Astrocyte (in vitro differentiated cells and primary cell): ENCODE measurements at regions not wholly inside any gene's neighbourhood (a gene's known extent, or its start where the extent isn't known, plus 50 kb on each side); places are given as distances from the start of the nearest gene placed in this dataset.

Experiments used
- DNase-seq: peaks from one replicate; pipeline ENCODE4 v3.0.0-alpha.2; 2010; ENCODE audit warnings: low read depth
- FAIRE-seq: peaks from 2 replicates; lab custom pipeline; 2011; peaks lifted over from hg19 to GRCh38; lab: Jason Lieb, UNC
- H2AFZ ChIP-seq: 2 replicates; pipeline ENCODE4 v1.6.0; 2012; ENCODE audit warnings: low read depth, low read length, inconsistent platforms
- H3K27ac ChIP-seq: 2 replicates; pipeline ENCODE4 v1.5.1; 2011; ENCODE audit warnings: low read depth, low read length, inconsistent platforms
- H3K27me3 ChIP-seq: 2 replicates; pipeline ENCODE4 v1.6.0; 2011; ENCODE audit warnings: low read length, inconsistent platforms; ENCODE audit not compliant: insufficient read depth
- H3K36me3 ChIP-seq: 2 replicates; pipeline ENCODE4 v1.5.1; 2011; ENCODE audit warnings: low read length, inconsistent platforms; ENCODE audit not compliant: insufficient read depth
- H3K4me1 ChIP-seq: 2 replicates; pipeline ENCODE4 v1.5.1; 2011; ENCODE audit warnings: low read length, inconsistent platforms; ENCODE audit not compliant: insufficient read depth
- H3K4me2 ChIP-seq: 2 replicates; pipeline ENCODE4 v1.6.0; 2012; ENCODE audit warnings: low read length, inconsistent platforms
- H3K4me3 ChIP-seq: 2 replicates; pipeline ENCODE4 v1.5.1; 2011; ENCODE audit warnings: low read depth, mild to moderate bottlenecking, low read length, inconsistent platforms; ENCODE audit not compliant: insufficient read depth
- H3K79me2 ChIP-seq: 2 replicates; pipeline ENCODE4 v1.6.0; 2012; ENCODE audit warnings: mild to moderate bottlenecking, low read length, inconsistent platforms; ENCODE audit not compliant: insufficient read depth
- H3K9ac ChIP-seq: 2 replicates; pipeline ENCODE4 v1.6.0; 2012; ENCODE audit warnings: mild to moderate bottlenecking, low read length, inconsistent platforms
- H3K9me3 ChIP-seq: 2 replicates; pipeline ENCODE4 v1.5.1; 2012; ENCODE audit warnings: low read depth, mild to moderate bottlenecking, low read length, inconsistent platforms; ENCODE audit not compliant: insufficient read depth
- H4K20me1 ChIP-seq: 2 replicates; pipeline ENCODE4 v1.6.0; 2012; ENCODE audit warnings: low read length, inconsistent platforms; ENCODE audit not compliant: insufficient read depth
- H3K27ac Mint-ChIP-seq: one replicate; pipeline ENCODE4 v1.8.0; 2021; ENCODE audit warnings: mild to moderate bottlenecking, mixed read lengths; ENCODE audit not compliant: unreplicated experiment
- H3K27me3 Mint-ChIP-seq: one replicate; pipeline ENCODE4 v1.8.0; 2021; ENCODE audit warnings: low read depth, mixed read lengths; ENCODE audit not compliant: unreplicated experiment
- H3K36me3 Mint-ChIP-seq: one replicate; pipeline ENCODE4 v1.8.0; 2021; ENCODE audit warnings: low read depth, mixed read lengths; ENCODE audit not compliant: unreplicated experiment
- H3K4me1 Mint-ChIP-seq: one replicate; pipeline ENCODE4 v1.8.0; 2021; ENCODE audit warnings: low read depth, mixed read lengths; ENCODE audit not compliant: unreplicated experiment
- H3K4me3 Mint-ChIP-seq: one replicate; pipeline ENCODE4 v1.8.0; 2021; ENCODE audit warnings: mild to moderate bottlenecking, moderate library complexity, mixed read lengths; ENCODE audit not compliant: unreplicated experiment
- H3K9me3 Mint-ChIP-seq: one replicate; pipeline ENCODE4 v1.8.0; 2021; ENCODE audit warnings: mild to moderate bottlenecking, mixed read lengths; ENCODE audit not compliant: unreplicated experiment
- EZH2 ChIP-seq: IDR thresholded peaks from 2 replicates; pipeline ENCODE4 v1.6.1; 2012; ENCODE audit warnings: mild to moderate bottlenecking, low read length, inconsistent platforms; ENCODE audit not compliant: insufficient read depth
- TF ChIP-seq, protein P1 (sequence below): IDR thresholded peaks from 2 replicates; pipeline ENCODE4 v1.5.1; 2011; ENCODE audit warnings: low read depth, mild to moderate bottlenecking, inconsistent platforms, low read length, moderate library complexity; ENCODE audit not compliant: insufficient read depth

DNA sequence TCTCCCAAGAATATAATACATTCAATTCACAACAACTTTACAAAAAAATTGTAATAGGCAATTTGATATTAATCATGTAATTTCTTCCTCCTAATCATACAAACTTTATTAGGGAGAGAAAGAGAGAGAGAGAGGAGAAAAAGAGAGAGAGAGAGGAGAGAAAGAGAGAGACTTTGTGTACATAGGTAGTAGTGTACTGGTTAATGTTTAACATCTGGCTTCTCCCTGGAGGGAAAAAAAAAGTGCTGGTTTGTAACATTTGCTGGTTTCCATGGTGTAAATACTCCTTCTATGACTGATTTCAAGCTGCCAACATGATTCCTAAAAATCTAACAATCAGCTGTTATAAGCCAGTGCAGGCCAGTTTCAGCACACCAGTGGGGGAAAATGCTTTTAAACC lies 98.0 kb upstream of the ARHGEF26 start:
- H3K9me3 ChIP-seq = no peaks in the 10 kb centered on the region
- DNase-seq (no peak), FAIRE-seq (no peak)
- no peaks in the 10 kb centered on the region for H3K27me3 Mint-ChIP-seq
- H3K36me3 Mint-ChIP-seq = no peaks in the 10 kb centered on the region
- H3K79me2 ChIP-seq = no peaks in the 10 kb centered on the region
- no peak overlapping the region for H3K4me2 ChIP-seq
- peaks cover 6% of the 10 kb centered on the region for H3K4me1 Mint-ChIP-seq
- H3K4me3 Mint-ChIP-seq = no peak overlapping the region
- no peaks in the 10 kb centered on the region for H3K27me3 ChIP-seq
- H3K9me3 Mint-ChIP-seq = no peaks in the 10 kb centered on the region
- H3K27ac ChIP-seq = no peak overlapping the region
- H3K4me1 ChIP-seq = no peaks in the 10 kb centered on the region
- no peaks in the 10 kb centered on the region for H3K36me3 ChIP-seq
- H3K9ac ChIP-seq = no peak overlapping the region
- no peaks in the 10 kb centered on the region for H4K20me1 ChIP-seq
- no peak overlapping the region for H3K27ac Mint-ChIP-seq
- TF ChIP-seq, protein P1, sequence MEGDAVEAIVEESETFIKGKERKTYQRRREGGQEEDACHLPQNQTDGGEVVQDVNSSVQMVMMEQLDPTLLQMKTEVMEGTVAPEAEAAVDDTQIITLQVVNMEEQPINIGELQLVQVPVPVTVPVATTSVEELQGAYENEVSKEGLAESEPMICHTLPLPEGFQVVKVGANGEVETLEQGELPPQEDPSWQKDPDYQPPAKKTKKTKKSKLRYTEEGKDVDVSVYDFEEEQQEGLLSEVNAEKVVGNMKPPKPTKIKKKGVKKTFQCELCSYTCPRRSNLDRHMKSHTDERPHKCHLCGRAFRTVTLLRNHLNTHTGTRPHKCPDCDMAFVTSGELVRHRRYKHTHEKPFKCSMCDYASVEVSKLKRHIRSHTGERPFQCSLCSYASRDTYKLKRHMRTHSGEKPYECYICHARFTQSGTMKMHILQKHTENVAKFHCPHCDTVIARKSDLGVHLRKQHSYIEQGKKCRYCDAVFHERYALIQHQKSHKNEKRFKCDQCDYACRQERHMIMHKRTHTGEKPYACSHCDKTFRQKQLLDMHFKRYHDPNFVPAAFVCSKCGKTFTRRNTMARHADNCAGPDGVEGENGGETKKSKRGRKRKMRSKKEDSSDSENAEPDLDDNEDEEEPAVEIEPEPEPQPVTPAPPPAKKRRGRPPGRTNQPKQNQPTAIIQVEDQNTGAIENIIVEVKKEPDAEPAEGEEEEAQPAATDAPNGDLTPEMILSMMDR = no peak
- TF ChIP-seq EZH2 = no peak
- H2AFZ ChIP-seq = no peak overlapping the region
- H3K4me3 ChIP-seq = no peak overlapping the region

- no peak overlapping the region for H2AFZ ChIP-seq
- Mint-ChIP-seq H3K9me3 (no peaks in the 10 kb centered on the region), H3K36me3 (no peaks in the 10 kb centered on the region), H3K27ac (no peak overlapping the region), H3K4me3 (no peak overlapping the region), H3K27me3 (no peaks in the 10 kb centered on the region), H3K4me1 (peaks cover 6% of the 10 kb centered on the region)
- no peak overlapping the region for H3K27ac ChIP-seq
- H3K9ac ChIP-seq = no peak overlapping the region
- H3K79me2 ChIP-seq = no peaks in the 10 kb centered on the region
- H3K36me3 ChIP-seq = no peaks in the 10 kb centered on the region
- no peak overlapping the region for H3K4me2 ChIP-seq
- no peaks in the 10 kb centered on the region for H3K4me1 ChIP-seq
- H4K20me1 ChIP-seq = no peaks in the 10 kb centered on the region
- no peaks in the 10 kb centered on the region for H3K27me3 ChIP-seq
- DNase-seq (no peak), FAIRE-seq (no peak)
- no peaks in the 10 kb centered on the region for H3K9me3 ChIP-seq
- no peak for TF ChIP-seq EZH2
- TF ChIP-seq, protein P1 = no peak
- no peak overlapping the region for H3K4me3 ChIP-seq
Observed at GRCh38 chr3:154025007-154025406, 96.2 kb upstream of the ARHGEF26 start.

GRCh38 chr3:154029926-154030325 lies 91.3 kb upstream of the ARHGEF26 start:
- Histone ChIP-seq H3K27me3 (no peaks in the 10 kb centered on the region), H3K4me1 (no peaks in the 10 kb centered on the region), H3K36me3 (no peaks in the 10 kb centered on the region), H2AFZ (no peak overlapping the region), H3K9ac (no peak overlapping the region), H3K4me3 (no peak overlapping the region), H3K4me2 (no peak overlapping the region), H3K27ac (no peak overlapping the region), H3K79me2 (no peaks in the 10 kb centered on the region), H3K9me3 (no peaks in the 10 kb centered on the region), H4K20me1 (no peaks in the 10 kb centered on the region)
- Mint-ChIP-seq H3K27ac (no peak overlapping the region), H3K9me3 (no peaks in the 10 kb centered on the region), H3K4me3 (no peak overlapping the region), H3K4me1 (no peaks in the 10 kb centered on the region), H3K36me3 (no peaks in the 10 kb centered on the region), H3K27me3 (peaks cover 3% of the 10 kb centered on the region)
- TF ChIP-seq, protein P1 = no peak
- TF ChIP-seq EZH2 = no peak
- no peak for DNase-seq
- no peak for FAIRE-seq
